ENCODE measurements at regions not wholly inside any gene's neighbourhood (a gene's known extent, or its start where the extent isn't known, plus 50 kb on each side); places are given as distances from the start of the nearest gene placed in this dataset.

DNA sequence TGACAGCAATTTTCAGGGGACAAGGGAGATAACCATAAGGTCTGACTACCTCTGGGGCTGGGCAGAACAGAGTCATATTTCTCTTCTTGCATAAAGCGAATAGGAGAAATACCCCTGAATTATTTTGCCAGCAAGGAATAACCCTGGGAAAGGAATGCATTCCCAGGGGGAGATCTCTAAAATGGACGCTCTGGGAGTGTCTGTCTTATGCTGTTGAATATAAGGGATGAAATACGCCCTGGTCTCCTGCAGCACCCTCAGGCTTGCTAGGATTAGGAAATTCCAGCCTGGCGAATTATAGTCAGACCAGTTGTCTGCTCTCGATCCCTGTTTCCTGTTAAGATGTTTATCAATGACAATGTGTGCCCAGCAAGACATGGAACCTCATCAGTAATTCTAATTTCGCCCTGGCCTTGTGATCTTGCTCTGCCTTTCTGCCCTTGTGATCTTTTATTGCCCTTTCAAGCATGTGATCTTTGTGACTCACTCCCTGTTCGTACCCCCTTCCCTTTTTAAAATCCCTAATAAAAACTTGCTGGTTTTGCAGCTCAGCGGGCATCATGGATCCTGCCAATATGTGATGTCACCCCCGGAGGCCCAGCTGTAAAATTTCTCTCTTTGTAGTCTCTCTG, 221.6 kb upstream of the HS3ST5 start:
- ATAC-seq: no peak
- no peak for DNase-seq (ENCODE audit: low spot score)
- no peaks in the 10 kb centered on the region for H3K4me1 Mint-ChIP-seq

DNA sequence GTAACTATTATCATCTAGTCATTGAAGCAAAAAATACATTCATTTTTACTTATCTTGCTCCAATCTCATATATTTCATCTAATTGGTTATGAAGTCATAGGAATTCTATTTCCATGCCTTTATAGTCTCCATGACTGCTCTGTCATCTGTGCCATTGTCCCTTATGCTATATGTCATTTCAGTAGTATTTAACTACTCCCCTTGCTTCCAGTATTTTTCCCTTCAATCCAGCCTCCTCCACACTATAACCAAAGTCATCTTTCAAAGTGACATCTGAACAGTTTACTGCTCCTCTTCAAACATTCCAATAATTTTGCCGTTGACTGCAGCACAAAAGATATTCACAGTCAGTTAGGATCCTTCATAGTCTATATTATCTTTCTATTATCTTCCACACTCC, 216.6 kb upstream of the HS3ST5 start:
- no peak for DNase-seq (ENCODE audit: low spot score)
- Mint-ChIP-seq H3K9me3 (peaks cover 30% of the 10 kb centered on the region), H3K27ac (no peak overlapping the region), H3K27me3 (ENCODE audit: low read depth) (no peaks in the 10 kb centered on the region; the same call in 1 of the 2 replicates), H3K4me1 (no peaks in the 10 kb centered on the region), H3K36me3 (peaks cover 28% of the 10 kb centered on the region), H3K4me3 (no peak overlapping the region)
- ChIA-PET CTCF (no interaction called here), POLR2A (no interaction called here)
- ATAC-seq: no peak
- TF ChIP-seq OVOL2 (CRISPR knock-in tag; IDR thresholded peaks at IDR 0.05; ENCODE audit: borderline replicate concordance): no peak
- no peak for TF ChIP-seq CREM (CRISPR knock-in tag; IDR thresholded peaks at IDR 0.05)
- TF ChIP-seq ETV6 (CRISPR knock-in tag; IDR thresholded peaks at IDR 0.05): no peak
- TF ChIP-seq TCF7 (CRISPR knock-in tag; IDR thresholded peaks at IDR 0.05; ENCODE audit: low read depth): no peak
- no peak for TF ChIP-seq JUN (CRISPR knock-in tag; IDR thresholded peaks at IDR 0.05)
- no peak for TF ChIP-seq GTF2I (CRISPR knock-in tag; conservative IDR thresholded peaks at IDR 0.05)
- TF ChIP-seq ZNF317 (CRISPR knock-in tag; IDR thresholded peaks at IDR 0.05; ENCODE audit: borderline replicate concordance, low read depth): no peak
- TF ChIP-seq, protein P1, sequence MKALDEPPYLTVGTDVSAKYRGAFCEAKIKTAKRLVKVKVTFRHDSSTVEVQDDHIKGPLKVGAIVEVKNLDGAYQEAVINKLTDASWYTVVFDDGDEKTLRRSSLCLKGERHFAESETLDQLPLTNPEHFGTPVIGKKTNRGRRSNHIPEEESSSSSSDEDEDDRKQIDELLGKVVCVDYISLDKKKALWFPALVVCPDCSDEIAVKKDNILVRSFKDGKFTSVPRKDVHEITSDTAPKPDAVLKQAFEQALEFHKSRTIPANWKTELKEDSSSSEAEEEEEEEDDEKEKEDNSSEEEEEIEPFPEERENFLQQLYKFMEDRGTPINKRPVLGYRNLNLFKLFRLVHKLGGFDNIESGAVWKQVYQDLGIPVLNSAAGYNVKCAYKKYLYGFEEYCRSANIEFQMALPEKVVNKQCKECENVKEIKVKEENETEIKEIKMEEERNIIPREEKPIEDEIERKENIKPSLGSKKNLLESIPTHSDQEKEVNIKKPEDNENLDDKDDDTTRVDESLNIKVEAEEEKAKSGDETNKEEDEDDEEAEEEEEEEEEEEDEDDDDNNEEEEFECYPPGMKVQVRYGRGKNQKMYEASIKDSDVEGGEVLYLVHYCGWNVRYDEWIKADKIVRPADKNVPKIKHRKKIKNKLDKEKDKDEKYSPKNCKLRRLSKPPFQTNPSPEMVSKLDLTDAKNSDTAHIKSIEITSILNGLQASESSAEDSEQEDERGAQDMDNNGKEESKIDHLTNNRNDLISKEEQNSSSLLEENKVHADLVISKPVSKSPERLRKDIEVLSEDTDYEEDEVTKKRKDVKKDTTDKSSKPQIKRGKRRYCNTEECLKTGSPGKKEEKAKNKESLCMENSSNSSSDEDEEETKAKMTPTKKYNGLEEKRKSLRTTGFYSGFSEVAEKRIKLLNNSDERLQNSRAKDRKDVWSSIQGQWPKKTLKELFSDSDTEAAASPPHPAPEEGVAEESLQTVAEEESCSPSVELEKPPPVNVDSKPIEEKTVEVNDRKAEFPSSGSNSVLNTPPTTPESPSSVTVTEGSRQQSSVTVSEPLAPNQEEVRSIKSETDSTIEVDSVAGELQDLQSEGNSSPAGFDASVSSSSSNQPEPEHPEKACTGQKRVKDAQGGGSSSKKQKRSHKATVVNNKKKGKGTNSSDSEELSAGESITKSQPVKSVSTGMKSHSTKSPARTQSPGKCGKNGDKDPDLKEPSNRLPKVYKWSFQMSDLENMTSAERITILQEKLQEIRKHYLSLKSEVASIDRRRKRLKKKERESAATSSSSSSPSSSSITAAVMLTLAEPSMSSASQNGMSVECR (CRISPR knock-in tag; IDR thresholded peaks at IDR 0.05; ENCODE audit: borderline replicate concordance): no peak
- TF ChIP-seq FOXJ3 (CRISPR knock-in tag; IDR thresholded peaks at IDR 0.05; ENCODE audit: borderline replicate concordance): no peak
- TF ChIP-seq GABPB1 (CRISPR knock-in tag; IDR thresholded peaks at IDR 0.05): no peak
- TF ChIP-seq ZNF423 (CRISPR knock-in tag; IDR thresholded peaks at IDR 0.05): no peak
- no peak for TF ChIP-seq ZNF671 (CRISPR knock-in tag; IDR thresholded peaks at IDR 0.05)

More for the DNA sequence above, 221.6 kb upstream of the HS3ST5 start:
- peaks cover 6% of the 10 kb centered on the region for H3K27me3 Mint-ChIP-seq (ENCODE audit: low read depth)
- H3K9me3 Mint-ChIP-seq: peaks cover 28% of the 10 kb centered on the region
- peaks cover 28% of the 10 kb centered on the region for H3K36me3 Mint-ChIP-seq
- H3K4me3 Mint-ChIP-seq: no peak overlapping the region
- POLR2A ChIA-PET: no interaction called here
- CTCF ChIA-PET: no interaction called here
- TF ChIP-seq, protein P2, sequence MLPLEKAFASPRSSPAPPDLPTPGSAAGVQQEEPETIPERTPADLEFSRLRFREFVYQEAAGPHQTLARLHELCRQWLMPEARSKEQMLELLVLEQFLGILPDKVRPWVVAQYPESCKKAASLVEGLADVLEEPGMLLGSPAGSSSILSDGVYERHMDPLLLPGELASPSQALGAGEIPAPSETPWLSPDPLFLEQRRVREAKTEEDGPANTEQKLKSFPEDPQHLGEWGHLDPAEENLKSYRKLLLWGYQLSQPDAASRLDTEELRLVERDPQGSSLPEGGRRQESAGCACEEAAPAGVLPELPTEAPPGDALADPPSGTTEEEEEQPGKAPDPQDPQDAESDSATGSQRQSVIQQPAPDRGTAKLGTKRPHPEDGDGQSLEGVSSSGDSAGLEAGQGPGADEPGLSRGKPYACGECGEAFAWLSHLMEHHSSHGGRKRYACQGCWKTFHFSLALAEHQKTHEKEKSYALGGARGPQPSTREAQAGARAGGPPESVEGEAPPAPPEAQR (CRISPR knock-in tag; IDR thresholded peaks at IDR 0.05): no peak
- TF ChIP-seq E2F1 (CRISPR knock-in tag; IDR thresholded peaks at IDR 0.05): no peak
- TF ChIP-seq PRRX2 (CRISPR knock-in tag; IDR thresholded peaks at IDR 0.05): no peak
- TF ChIP-seq ZNF121 (CRISPR knock-in tag; IDR thresholded peaks at IDR 0.05): no peak
- no peak overlapping the region for H3K27ac Mint-ChIP-seq

DNA sequence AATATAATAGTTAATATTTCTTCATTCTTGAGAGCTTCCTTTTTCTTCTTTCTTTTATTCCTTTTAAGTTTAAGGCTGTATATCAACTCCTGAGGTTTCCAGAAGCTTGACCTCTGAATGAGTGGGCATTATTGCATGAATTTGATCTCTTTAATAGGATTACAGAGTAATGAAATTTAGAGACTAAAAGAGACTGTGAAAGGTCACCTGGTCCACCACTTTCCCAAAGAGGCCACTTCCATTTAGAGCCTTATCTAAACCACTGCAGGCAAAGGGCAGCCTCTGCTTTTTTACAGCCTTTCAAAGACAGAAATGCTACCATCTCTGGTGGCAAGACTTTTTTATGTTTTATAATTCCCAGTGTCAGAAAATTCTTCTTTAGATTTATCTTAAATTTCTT, 215.3 kb upstream of the HS3ST5 start:
- Mint-ChIP-seq H3K9me3 (peaks cover 26% of the 10 kb centered on the region), H3K27ac (no peak overlapping the region), H3K4me3 (no peak overlapping the region), H3K4me1 (no peaks in the 10 kb centered on the region; the same call in 1 of the 2 replicates), H3K27me3 (ENCODE audit: low read depth) (no peaks in the 10 kb centered on the region), H3K36me3 (peaks cover 19% of the 10 kb centered on the region)
- POLR2A ChIA-PET: no interaction called here
- DNase-seq (ENCODE audit: low spot score) (no peak), ATAC-seq (no peak)
- CTCF ChIA-PET: no interaction called here
- TF ChIP-seq PREB (CRISPR knock-in tag; IDR thresholded peaks at IDR 0.05; ENCODE audit: borderline replicate concordance) (no peak), ZNF138 (CRISPR knock-in tag; conservative IDR thresholded peaks at IDR 0.05) (no peak), ESRRA (CRISPR knock-in tag; IDR thresholded peaks at IDR 0.05; ENCODE audit: borderline replicate concordance) (no peak), FOXK1 (CRISPR knock-in tag; IDR thresholded peaks at IDR 0.05) (no peak), TEAD4 (CRISPR knock-in tag; IDR thresholded peaks at IDR 0.05) (no peak), ZNF121 (CRISPR knock-in tag; IDR thresholded peaks at IDR 0.05) (no peak), JUN (CRISPR knock-in tag; IDR thresholded peaks at IDR 0.05) (no peak)
- TF ChIP-seq, protein P3, sequence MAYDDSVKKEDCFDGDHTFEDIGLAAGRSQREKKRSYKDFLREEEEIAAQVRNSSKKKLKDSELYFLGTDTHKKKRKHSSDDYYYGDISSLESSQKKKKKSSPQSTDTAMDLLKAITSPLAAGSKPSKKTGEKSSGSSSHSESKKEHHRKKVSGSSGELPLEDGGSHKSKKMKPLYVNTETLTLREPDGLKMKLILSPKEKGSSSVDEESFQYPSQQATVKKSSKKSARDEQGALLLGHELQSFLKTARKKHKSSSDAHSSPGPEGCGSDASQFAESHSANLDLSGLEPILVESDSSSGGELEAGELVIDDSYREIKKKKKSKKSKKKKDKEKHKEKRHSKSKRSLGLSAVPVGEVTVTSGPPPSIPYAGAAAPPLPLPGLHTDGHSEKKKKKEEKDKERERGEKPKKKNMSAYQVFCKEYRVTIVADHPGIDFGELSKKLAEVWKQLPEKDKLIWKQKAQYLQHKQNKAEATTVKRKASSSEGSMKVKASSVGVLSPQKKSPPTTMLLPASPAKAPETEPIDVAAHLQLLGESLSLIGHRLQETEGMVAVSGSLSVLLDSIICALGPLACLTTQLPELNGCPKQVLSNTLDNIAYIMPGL (CRISPR knock-in tag; IDR thresholded peaks at IDR 0.05): no peak
